GM12891 (cell line): ENCODE measurements at regions not wholly inside any gene's neighbourhood (a gene's known extent, or its start where the extent isn't known, plus 50 kb on each side); places are given as distances from the start of the nearest gene placed in this dataset.

Experiments
- DNase-seq: peaks from one replicate; pipeline ENCODE4 v3.0.0; 2011; ENCODE audit warnings: low spot score; ENCODE audit not compliant: insufficient read length
- FAIRE-seq: peaks from 2 replicates; lab custom pipeline; 2011; peaks lifted over from hg19 to GRCh38; lab: Jason Lieb, UNC
- PAX5 ChIP-seq: IDR thresholded peaks from 2 replicates; pipeline ENCODE4 v1.6.1; 2011; ENCODE audit warnings: low read length, moderate library complexity, mild to moderate bottlenecking; ENCODE audit not compliant: insufficient read depth, severe bottlenecking
- POLR2A ChIP-seq: IDR thresholded peaks from 2 replicates; pipeline ENCODE4 v1.6.1; 2011; ENCODE audit warnings: low read depth, low read length, control low read depth
- POLR2AphosphoS5 ChIP-seq: IDR thresholded peaks from 2 replicates; pipeline ENCODE4 v1.6.1; 2011; ENCODE audit warnings: low read depth, low read length, control low read depth
- POU2F2 ChIP-seq: IDR thresholded peaks from 2 replicates; pipeline ENCODE4 v1.6.1; 2011; ENCODE audit warnings: low read depth, mild to moderate bottlenecking, control low read depth, low read length, moderate library complexity
- SPI1 ChIP-seq: IDR thresholded peaks from 2 replicates; pipeline ENCODE4 v1.6.1; 2011; ENCODE audit warnings: low read depth, low read length, control low read depth
- TAF1 ChIP-seq: IDR thresholded peaks from 2 replicates; pipeline ENCODE4 v1.6.1; 2011; ENCODE audit warnings: low read depth, low read length, control low read depth

- no peak for DNase-seq
- no peak for FAIRE-seq
- TF ChIP-seq POLR2AphosphoS5 (no peak), SPI1 (no peak)
These were observed 321.0 kb downstream of the TBC1D4 start for GRCh38 chr13:75160984-75161383.

GRCh38 chr13:75154331-75154730 is 327.6 kb downstream of the TBC1D4 start:
- DNase-seq (no peak), FAIRE-seq (no peak)
- TF ChIP-seq POLR2AphosphoS5 (no peak), SPI1 (no peak), PAX5 (no peak), TAF1 (no peak), POLR2A (no peak), POU2F2 (no peak)

- TF ChIP-seq POLR2AphosphoS5 (no peak), POLR2A (no peak), PAX5 (no peak), POU2F2 (no peak), TAF1 (no peak), SPI1 (no peak)
- no peak for FAIRE-seq
These were observed 328.1 kb downstream of the TBC1D4 start for GRCh38 chr13:75153834-75154233.

GRCh38 chr13:75153386-75153785 is 328.6 kb downstream of the TBC1D4 start:
- TF ChIP-seq POU2F2 (no peak), POLR2AphosphoS5 (no peak), POLR2A (no peak), SPI1 (no peak), PAX5 (no peak), TAF1 (no peak)

More at GRCh38 chr13:75153834-75154233, 328.1 kb downstream of the TBC1D4 start:
- no peak for DNase-seq

GRCh38 chr13:75151081-75151643 is 330.8 kb downstream of the TBC1D4 start:
- no peak for TF ChIP-seq PAX5
- no peak for TF ChIP-seq POLR2A
- TF ChIP-seq POU2F2 = no peak
- FAIRE-seq (no peak), DNase-seq (no peak)

More at GRCh38 chr13:75153386-75153785, 328.6 kb downstream of the TBC1D4 start:
- no peak for DNase-seq
- FAIRE-seq = no peak

GRCh38 chr13:75149776-75150175 is 332.2 kb downstream of the TBC1D4 start:
- FAIRE-seq = no peak
- TF ChIP-seq SPI1 (no peak), PAX5 (no peak), POU2F2 (no peak), POLR2A (no peak), POLR2AphosphoS5 (no peak), TAF1 (no peak)

GRCh38 chr13:75147946-75148345 is 334.0 kb downstream of the TBC1D4 start:
- FAIRE-seq (no peak), DNase-seq (no peak)
- TF ChIP-seq POU2F2 (no peak), POLR2AphosphoS5 (no peak), PAX5 (no peak), SPI1 (no peak), POLR2A (no peak), TAF1 (no peak)

More at GRCh38 chr13:75149776-75150175, 332.2 kb downstream of the TBC1D4 start:
- DNase-seq = no peak

- TF ChIP-seq SPI1 (no peak), POU2F2 (no peak), POLR2AphosphoS5 (no peak), TAF1 (no peak), PAX5 (no peak), POLR2A (no peak)
- FAIRE-seq (no peak), DNase-seq (no peak)
These were observed 335.5 kb downstream of the TBC1D4 start for GRCh38 chr13:75146436-75146835.

GRCh38 chr13:75145927-75146326 is 336.0 kb downstream of the TBC1D4 start:
- no peak for TF ChIP-seq POU2F2
- TF ChIP-seq TAF1 = no peak
- TF ChIP-seq PAX5 = no peak
- TF ChIP-seq SPI1 = no peak
- no peak for TF ChIP-seq POLR2A
- TF ChIP-seq POLR2AphosphoS5 = no peak
- DNase-seq = no peak
- FAIRE-seq = no peak

GRCh38 chr13:75139291-75139690 is 342.7 kb downstream of the TBC1D4 start:
- no peak for TF ChIP-seq SPI1
- no peak for TF ChIP-seq TAF1
- no peak for TF ChIP-seq POLR2A
- no peak for TF ChIP-seq POLR2AphosphoS5
- no peak for TF ChIP-seq POU2F2
- no peak for TF ChIP-seq PAX5
- FAIRE-seq = no peak
- no peak for DNase-seq

- FAIRE-seq (no peak), DNase-seq (no peak)
- TF ChIP-seq TAF1 = no peak
- TF ChIP-seq PAX5 = no peak
- TF ChIP-seq POLR2AphosphoS5 = no peak
- no peak for TF ChIP-seq SPI1
- no peak for TF ChIP-seq POLR2A
- no peak for TF ChIP-seq POU2F2
These were observed 343.9 kb downstream of the TBC1D4 start for GRCh38 chr13:75137911-75138571.
